ENCODE measurements at regions not wholly inside any gene's neighbourhood (a gene's known extent, or its start where the extent isn't known, plus 50 kb on each side); places are given as distances from the start of the nearest gene placed in this dataset.
"Not testable (repeated sequence)": the region's sequence is repeated elsewhere in the genome, so short reads cannot be mapped to it uniquely, and the experiment has no call there.

DNA sequence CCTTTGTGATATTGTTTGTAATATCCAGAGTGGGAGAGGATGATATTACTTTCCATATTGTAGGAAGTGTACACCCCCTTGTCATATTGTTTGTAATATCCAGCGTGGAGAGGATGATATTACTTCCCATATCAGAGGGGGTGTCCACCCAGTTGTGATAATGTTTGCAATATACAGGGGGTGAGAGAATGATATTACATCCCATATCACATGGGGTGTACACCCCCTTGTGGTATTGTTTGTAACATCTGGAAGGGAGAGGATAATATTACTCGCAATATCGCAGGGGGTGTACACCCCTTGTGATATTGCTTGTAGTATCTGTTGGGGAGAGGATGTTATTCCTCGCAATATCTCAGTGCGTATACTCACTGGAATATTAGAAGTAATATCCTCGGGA lies 61.5 kb downstream of the PRSS23 start:
- no peak overlapping the region for H3K4me3 ChIP-seq (ENCODE audit: extremely low read depth, insufficient read depth, low read length, poor library complexity, severe bottlenecking)
- peaks cover 13% of the 10 kb centered on the region for H3K36me3 ChIP-seq (ENCODE audit: control insufficient read depth, insufficient read depth, low read length)
- WGBS, 2 experiments (ENCODE audit: insufficient coverage in 2 of 2): 94% methylated on average over 2 of the region's 6 CpGs; no CpG with 5 or more reads in 1 of the 2 experiments
- no peaks in the 10 kb centered on the region for H3K9me3 ChIP-seq (ENCODE audit: control insufficient read depth, low read length)
- H3K27ac ChIP-seq (ENCODE audit: low read depth, low read length, severe bottlenecking): no peak overlapping the region
- no peaks in the 10 kb centered on the region for H3K4me1 ChIP-seq (ENCODE audit: control insufficient read depth, insufficient read depth, low read length, poor library complexity, severe bottlenecking)

DNA sequence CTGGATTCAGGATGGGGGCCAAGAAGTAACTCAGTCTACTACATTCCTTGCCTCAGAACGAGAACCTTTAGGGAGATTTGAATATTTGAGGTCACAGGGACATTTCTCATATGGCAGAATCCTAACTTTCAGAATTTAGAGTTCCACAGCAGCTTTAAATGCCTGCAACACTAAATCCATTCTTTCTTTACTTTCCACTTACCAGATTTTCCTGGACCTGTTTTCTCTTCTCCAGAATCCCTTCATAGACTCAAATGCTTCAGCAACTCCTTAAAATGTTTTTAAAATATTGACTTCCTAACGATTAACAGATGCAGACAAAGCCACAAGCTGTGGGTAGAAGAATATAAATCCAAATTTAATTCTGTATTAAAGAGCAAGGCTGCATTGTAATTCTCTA lies 63.1 kb downstream of the PRSS23 start:
- Histone ChIP-seq H3K27ac (ENCODE audit: low read depth, low read length, severe bottlenecking) (no peak overlapping the region), H3K4me3 (ENCODE audit: extremely low read depth, insufficient read depth, low read length, poor library complexity, severe bottlenecking) (no peak overlapping the region), H3K36me3 (ENCODE audit: control insufficient read depth, insufficient read depth, low read length) (peaks cover 11% of the 10 kb centered on the region), H3K9me3 (ENCODE audit: control insufficient read depth, low read length) (no peaks in the 10 kb centered on the region), H3K4me1 (ENCODE audit: control insufficient read depth, insufficient read depth, low read length, poor library complexity, severe bottlenecking) (no peaks in the 10 kb centered on the region)
- 80% methylated on average over 1 of the region's 2 CpGs; no CpG with 5 or more reads in 1 of the 2 experiments for WGBS, 2 experiments (ENCODE audit: insufficient coverage in 2 of 2)

DNA sequence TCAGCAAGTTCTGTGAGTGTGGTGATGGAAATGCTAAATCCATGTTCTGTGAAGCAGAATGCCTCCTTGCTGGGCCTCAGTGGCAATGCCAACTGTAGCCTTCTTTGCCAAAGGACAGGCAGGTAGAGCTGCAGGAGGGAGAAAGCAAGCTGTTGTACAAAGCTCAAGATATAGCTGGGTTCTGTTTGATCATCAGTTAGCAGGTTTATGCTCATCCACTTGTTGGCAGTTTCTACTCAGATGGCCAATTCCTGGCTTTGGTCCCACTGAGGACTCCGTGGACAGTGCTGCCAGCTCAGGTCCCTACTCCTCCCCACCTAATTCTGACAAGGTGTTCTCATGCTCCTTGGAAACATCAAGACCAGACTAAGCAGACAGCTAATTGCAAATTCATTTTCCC lies 65.1 kb downstream of the PRSS23 start:
- no peak overlapping the region for H3K27ac ChIP-seq (ENCODE audit: low read depth, low read length, severe bottlenecking)
- H3K36me3 ChIP-seq (ENCODE audit: control insufficient read depth, insufficient read depth, low read length): peaks cover 11% of the 10 kb centered on the region
- no peak overlapping the region for H3K4me3 ChIP-seq (ENCODE audit: extremely low read depth, insufficient read depth, low read length, poor library complexity, severe bottlenecking)
- no peaks in the 10 kb centered on the region for H3K4me1 ChIP-seq (ENCODE audit: control insufficient read depth, insufficient read depth, low read length, poor library complexity, severe bottlenecking)
- WGBS, 2 experiments (ENCODE audit: insufficient coverage in 2 of 2): 78 to 86% methylated on average over 1 of the region's 1 CpG
- H3K9me3 ChIP-seq (ENCODE audit: control insufficient read depth, low read length): no peaks in the 10 kb centered on the region

DNA sequence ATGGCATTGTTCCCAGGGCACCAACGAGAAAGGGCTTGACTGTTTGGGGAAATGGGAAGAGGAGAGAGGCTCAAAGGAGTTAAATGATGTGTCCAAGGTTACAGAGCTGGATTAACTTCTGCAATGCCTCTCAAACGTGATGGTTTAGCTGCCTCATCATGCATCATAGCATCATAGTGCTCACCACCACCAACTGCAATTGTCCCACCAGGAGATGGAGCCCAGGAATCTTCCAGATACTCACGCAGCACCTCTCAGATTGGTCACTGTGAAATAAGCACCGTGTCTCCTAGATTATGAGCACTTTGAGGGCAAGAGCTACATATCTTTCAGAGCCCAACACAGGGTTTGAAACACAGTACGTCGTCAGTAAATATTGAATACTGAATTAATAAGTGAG lies 69.2 kb downstream of the PRSS23 start:
- WGBS, 2 experiments (ENCODE audit: insufficient coverage in 2 of 2): 68 to 74% methylated on average over 4 to 6 of the region's 6 CpGs
- Histone ChIP-seq H3K9me3 (ENCODE audit: control insufficient read depth, low read length) (no peaks in the 10 kb centered on the region), H3K27ac (ENCODE audit: low read depth, low read length, severe bottlenecking) (no peak overlapping the region), H3K4me1 (ENCODE audit: control insufficient read depth, insufficient read depth, low read length, poor library complexity, severe bottlenecking) (peaks cover 5% of the 10 kb centered on the region), H3K36me3 (ENCODE audit: control insufficient read depth, insufficient read depth, low read length) (peaks cover 11% of the 10 kb centered on the region), H3K4me3 (ENCODE audit: extremely low read depth, insufficient read depth, low read length, poor library complexity, severe bottlenecking) (no peak overlapping the region)

DNA sequence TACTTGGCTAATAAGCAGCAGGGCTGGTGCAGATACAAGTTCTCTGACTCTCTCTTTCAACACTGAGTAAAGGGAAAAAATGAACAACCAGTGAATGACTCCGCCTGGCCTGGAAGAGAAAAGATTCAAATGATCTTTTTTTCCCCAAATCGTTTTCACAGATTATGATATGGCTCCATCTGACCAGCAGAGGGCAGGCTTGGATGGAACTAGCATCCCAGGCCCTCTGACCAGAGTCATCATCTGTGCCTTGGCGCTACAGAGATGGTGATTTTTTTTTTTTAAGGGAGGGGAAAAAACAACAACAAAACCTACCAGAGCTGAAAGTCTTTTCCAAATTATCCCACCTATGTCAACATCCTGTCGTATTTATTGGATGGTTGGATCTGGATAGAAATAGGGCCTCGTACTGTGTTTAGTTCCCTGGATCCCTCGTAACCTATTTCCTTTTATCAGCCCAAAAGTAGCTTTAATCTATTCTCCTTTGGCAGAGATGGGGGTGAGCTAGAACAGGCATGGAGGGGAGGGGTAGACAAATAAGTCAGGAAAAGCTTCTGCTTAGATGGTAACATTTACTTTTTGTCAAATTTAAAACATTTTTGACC lies 69.7 kb downstream of the PRSS23 start:
- no peaks in the 10 kb centered on the region for H3K9me3 ChIP-seq (ENCODE audit: control insufficient read depth, low read length)
- H3K36me3 ChIP-seq (ENCODE audit: control insufficient read depth, insufficient read depth, low read length): peaks cover 6% of the 10 kb centered on the region
- no peak overlapping the region for H3K4me3 ChIP-seq (ENCODE audit: extremely low read depth, insufficient read depth, low read length, poor library complexity, severe bottlenecking)
- WGBS, 2 experiments (ENCODE audit: insufficient coverage in 2 of 2): 57% methylated on average over 2 of the region's 6 CpGs; no CpG with 5 or more reads in 1 of the 2 experiments
- H3K4me1 ChIP-seq (ENCODE audit: control insufficient read depth, insufficient read depth, low read length, poor library complexity, severe bottlenecking): peaks cover 8% of the 10 kb centered on the region
- H3K27ac ChIP-seq (ENCODE audit: low read depth, low read length, severe bottlenecking): no peak overlapping the region

DNA sequence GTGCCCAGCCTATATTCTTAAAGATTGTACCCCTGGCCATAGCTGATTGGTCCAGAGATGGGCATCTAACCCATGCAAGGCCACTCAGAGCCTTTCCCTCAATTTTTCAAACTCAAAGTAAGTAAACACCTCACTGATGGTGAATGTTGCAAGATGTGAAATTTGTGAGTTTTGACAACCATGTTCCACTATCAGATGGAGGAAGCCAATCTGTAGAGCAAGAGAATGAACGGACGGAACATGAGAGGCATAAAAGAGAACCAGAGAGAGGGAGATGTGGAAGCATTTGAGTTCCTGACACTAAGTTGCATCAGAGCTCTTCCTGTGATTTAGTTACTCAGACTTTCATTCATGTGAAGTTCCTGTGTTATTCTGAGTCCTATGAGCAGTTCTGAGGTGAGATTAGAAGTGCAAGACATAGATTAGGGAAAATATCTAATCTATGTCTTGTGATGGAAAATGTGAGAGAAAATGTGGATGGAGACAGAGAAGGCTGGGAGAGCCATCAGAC lies 73.3 kb downstream of the PRSS23 start:
- Histone ChIP-seq H3K4me3 (ENCODE audit: extremely low read depth, insufficient read depth, low read length, poor library complexity, severe bottlenecking) (no peak overlapping the region), H3K9me3 (ENCODE audit: control insufficient read depth, low read length) (no peaks in the 10 kb centered on the region), H3K36me3 (ENCODE audit: control insufficient read depth, insufficient read depth, low read length) (peaks cover 3% of the 10 kb centered on the region), H3K4me1 (ENCODE audit: control insufficient read depth, insufficient read depth, low read length, poor library complexity, severe bottlenecking) (peaks cover 13% of the 10 kb centered on the region), H3K27ac (ENCODE audit: low read depth, low read length, severe bottlenecking) (no peak overlapping the region)
- WGBS, 2 experiments (ENCODE audit: insufficient coverage in 2 of 2): 90 to 100% methylated on average over 2 of the region's 2 CpGs

DNA sequence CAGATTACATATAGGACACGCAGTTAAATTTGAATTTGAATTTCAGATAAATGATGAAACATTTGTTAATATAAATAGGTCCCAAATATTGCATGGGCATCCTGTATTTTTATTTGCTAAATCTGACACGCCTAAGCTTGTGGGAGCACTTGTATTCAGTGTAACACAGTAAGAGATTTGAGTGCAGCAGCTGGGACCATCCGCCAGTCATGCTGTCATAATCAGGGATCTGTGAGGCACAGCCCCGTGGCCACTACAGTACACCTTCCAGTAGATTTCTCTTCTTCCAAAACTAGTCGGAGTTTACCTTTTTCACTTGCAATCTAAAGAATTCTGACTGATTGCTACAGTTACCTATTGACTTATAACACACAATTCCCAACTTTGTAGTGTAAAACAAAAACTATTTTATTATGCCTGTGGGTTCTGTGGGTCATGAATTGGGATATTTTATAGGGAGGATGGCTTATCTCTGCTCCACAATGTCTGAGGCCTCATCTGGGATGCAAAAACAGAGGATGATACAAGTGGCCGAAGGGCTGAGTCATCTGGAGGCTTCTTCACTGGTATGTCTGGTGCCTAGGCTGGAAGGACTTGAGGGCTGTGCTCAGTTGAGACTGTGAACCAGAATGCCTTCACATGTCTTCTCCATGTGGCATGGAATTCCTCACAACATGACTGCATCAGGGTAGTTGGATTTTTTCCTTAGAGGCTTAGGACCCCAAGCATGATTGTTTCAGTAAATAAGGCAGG lies 74.1 kb downstream of the PRSS23 start:
- Histone ChIP-seq H3K9me3 (ENCODE audit: control insufficient read depth, low read length) (no peaks in the 10 kb centered on the region), H3K4me1 (ENCODE audit: control insufficient read depth, insufficient read depth, low read length, poor library complexity, severe bottlenecking) (peaks cover 13% of the 10 kb centered on the region), H3K4me3 (ENCODE audit: extremely low read depth, insufficient read depth, low read length, poor library complexity, severe bottlenecking) (no peak overlapping the region), H3K36me3 (ENCODE audit: control insufficient read depth, insufficient read depth, low read length) (peaks cover 3% of the 10 kb centered on the region), H3K27ac (ENCODE audit: low read depth, low read length, severe bottlenecking) (no peak overlapping the region)
- 88 to 94% methylated on average over 4 to 5 of the region's 6 CpGs for WGBS, 2 experiments (ENCODE audit: insufficient coverage in 2 of 2)

DNA sequence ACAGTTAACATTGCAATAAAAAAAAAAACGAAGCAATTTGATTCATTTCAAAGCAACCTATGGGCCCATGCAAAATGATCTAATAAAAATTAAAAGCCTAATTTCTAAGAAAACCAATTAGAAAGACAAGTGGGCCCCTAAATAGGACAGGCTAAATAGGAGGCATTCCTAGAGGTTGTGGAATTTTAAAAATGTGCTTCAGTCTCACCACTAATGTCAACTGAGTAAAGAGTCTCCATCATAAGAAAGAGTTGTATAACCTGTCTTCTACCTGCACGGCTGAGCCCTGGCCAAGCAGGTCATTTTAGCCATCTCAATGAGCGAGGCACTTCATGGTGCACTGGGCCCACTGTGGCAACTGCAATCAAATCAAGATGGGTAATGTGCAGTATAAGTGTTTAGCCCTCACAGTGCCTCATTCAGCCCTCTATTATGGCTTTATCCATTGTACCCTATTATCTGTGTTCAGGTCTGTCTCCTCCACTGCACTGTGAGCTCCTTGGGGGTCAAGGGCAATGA lies 76.4 kb downstream of the PRSS23 start:
- WGBS, 2 experiments (ENCODE audit: insufficient coverage in 2 of 2): 89 to 100% methylated on average over 2 of the region's 3 CpGs
- no peaks in the 10 kb centered on the region for H3K9me3 ChIP-seq (ENCODE audit: control insufficient read depth, low read length)
- H3K4me1 ChIP-seq (ENCODE audit: control insufficient read depth, insufficient read depth, low read length, poor library complexity, severe bottlenecking): peaks cover 13% of the 10 kb centered on the region
- no peak overlapping the region for H3K27ac ChIP-seq (ENCODE audit: low read depth, low read length, severe bottlenecking)
- no peak overlapping the region for H3K4me3 ChIP-seq (ENCODE audit: extremely low read depth, insufficient read depth, low read length, poor library complexity, severe bottlenecking)
- peaks cover 3% of the 10 kb centered on the region for H3K36me3 ChIP-seq (ENCODE audit: control insufficient read depth, insufficient read depth, low read length)

DNA sequence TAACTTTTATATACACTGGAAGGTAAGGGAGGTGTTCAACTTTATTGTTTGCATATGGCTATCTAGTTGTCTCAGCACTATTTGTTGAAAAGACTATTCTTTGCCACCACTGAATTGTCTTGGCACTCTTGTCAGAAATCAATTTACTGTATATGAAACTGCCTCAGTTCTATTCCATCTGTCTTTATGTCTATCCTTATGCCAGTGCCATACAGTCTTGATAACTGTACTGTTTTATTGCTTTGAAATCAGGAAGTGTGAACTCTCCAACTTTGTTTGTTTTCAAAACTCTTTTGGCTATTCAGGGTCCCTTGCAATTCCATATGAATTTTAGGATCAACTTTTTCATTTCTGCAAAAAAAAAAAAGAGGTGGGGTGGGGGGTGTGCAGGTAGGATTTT lies 77.2 kb downstream of the PRSS23 start:
- no peak overlapping the region for H3K27ac ChIP-seq (ENCODE audit: low read depth, low read length, severe bottlenecking)
- H3K4me1 ChIP-seq (ENCODE audit: control insufficient read depth, insufficient read depth, low read length, poor library complexity, severe bottlenecking): peaks cover 13% of the 10 kb centered on the region
- no peaks in the 10 kb centered on the region for H3K9me3 ChIP-seq (ENCODE audit: control insufficient read depth, low read length)
- peaks cover 3% of the 10 kb centered on the region for H3K36me3 ChIP-seq (ENCODE audit: control insufficient read depth, insufficient read depth, low read length)
- no peak overlapping the region for H3K4me3 ChIP-seq (ENCODE audit: extremely low read depth, insufficient read depth, low read length, poor library complexity, severe bottlenecking)

DNA sequence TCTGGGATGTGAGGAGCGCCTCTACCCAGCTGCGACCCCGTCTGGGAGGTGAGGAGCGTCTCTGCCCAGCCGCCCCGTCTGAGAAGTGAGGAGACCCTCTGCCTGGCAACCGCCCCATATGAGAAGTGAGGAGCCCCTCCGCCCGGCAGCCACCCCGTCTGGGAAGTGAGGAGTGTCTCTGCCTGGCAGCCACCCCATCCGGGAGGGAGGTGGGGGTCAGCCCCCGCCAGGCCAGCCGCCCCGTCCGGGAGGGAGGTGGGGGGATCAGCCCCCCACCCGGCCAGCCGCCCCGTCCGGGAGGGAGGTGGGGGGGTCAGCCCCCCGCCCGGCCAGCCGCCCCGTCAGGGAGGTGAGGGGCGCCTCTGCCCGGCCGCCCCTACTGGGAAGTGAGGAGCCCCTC lies 76.0 kb downstream of the FZD4 start:
- H3K4me1 ChIP-seq (ENCODE audit: control insufficient read depth, insufficient read depth, low read length, poor library complexity, severe bottlenecking): peaks cover 11% of the 10 kb centered on the region
- H3K36me3 ChIP-seq (ENCODE audit: control insufficient read depth, insufficient read depth, low read length); H3K27ac ChIP-seq (ENCODE audit: low read depth, low read length, severe bottlenecking); H3K4me3 ChIP-seq (ENCODE audit: extremely low read depth, insufficient read depth, low read length, poor library complexity, severe bottlenecking); H3K9me3 ChIP-seq (ENCODE audit: control insufficient read depth, low read length): not testable (repeated sequence)
- WGBS, 2 experiments (ENCODE audit: insufficient coverage in 2 of 2): no CpG with 5 or more reads among the region's 26 CpGs

DNA sequence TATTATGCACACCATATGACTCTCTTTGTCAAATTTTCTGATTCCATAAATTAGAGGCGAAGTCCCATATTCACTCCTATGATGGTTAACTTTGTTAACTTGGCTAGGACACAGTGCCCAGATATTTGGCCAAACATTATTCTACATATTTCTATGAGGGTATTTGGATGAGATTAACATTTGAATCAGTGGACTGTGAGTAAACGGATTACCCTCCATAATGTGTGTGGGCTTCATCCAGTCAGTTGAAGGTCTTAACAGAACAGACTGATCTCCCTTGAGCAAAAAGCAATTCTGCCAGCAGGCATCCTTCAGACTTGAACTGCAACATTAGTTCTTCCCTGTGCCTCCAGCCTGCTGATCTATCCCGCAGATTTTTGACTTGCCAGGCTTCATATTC lies 69.9 kb downstream of the FZD4 start:
- Histone ChIP-seq H3K9me3 (ENCODE audit: control insufficient read depth, low read length) (no peaks in the 10 kb centered on the region), H3K4me1 (ENCODE audit: control insufficient read depth, insufficient read depth, low read length, poor library complexity, severe bottlenecking) (no peaks in the 10 kb centered on the region), H3K4me3 (ENCODE audit: extremely low read depth, insufficient read depth, low read length, poor library complexity, severe bottlenecking) (no peak overlapping the region), H3K36me3 (ENCODE audit: control insufficient read depth, insufficient read depth, low read length) (no peaks in the 10 kb centered on the region), H3K27ac (ENCODE audit: low read depth, low read length, severe bottlenecking) (no peak overlapping the region)
- 91 to 97% methylated on average over 2 of the region's 3 CpGs for WGBS, 2 experiments (ENCODE audit: insufficient coverage in 2 of 2)

Data from mesodermal cell (in vitro differentiated cells).